ENCODE measurements at regions not wholly inside any gene's neighbourhood (a gene's known extent, or its start where the extent isn't known, plus 50 kb on each side); places are given as distances from the start of the nearest gene placed in this dataset.
"Not testable (repeated sequence)": the region's sequence is repeated elsewhere in the genome, so short reads cannot be mapped to it uniquely, and the experiment has no call there.

DNA sequence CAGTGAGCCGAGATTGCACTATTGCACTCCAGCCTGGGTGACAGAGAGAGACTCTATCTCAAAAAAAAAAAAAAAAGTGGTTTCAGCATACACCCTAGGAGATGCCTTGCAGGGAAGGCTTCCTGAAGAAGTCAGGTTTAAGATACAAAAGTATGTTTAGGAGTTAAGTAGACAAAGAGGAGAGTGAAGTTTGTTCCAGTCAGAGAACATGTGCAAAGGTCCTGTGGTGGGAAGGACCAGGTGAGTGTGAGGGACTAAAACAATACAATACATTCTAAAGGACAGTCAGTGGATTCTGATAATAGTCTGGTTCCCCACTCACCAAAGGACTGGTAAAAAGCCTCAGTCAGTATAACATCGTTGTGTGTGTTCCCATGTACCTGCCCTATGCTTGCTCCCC lies 299.3 kb downstream of the HIVEP2 start:
- TF ChIP-seq, protein P1, sequence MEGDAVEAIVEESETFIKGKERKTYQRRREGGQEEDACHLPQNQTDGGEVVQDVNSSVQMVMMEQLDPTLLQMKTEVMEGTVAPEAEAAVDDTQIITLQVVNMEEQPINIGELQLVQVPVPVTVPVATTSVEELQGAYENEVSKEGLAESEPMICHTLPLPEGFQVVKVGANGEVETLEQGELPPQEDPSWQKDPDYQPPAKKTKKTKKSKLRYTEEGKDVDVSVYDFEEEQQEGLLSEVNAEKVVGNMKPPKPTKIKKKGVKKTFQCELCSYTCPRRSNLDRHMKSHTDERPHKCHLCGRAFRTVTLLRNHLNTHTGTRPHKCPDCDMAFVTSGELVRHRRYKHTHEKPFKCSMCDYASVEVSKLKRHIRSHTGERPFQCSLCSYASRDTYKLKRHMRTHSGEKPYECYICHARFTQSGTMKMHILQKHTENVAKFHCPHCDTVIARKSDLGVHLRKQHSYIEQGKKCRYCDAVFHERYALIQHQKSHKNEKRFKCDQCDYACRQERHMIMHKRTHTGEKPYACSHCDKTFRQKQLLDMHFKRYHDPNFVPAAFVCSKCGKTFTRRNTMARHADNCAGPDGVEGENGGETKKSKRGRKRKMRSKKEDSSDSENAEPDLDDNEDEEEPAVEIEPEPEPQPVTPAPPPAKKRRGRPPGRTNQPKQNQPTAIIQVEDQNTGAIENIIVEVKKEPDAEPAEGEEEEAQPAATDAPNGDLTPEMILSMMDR (IDR thresholded peaks at IDR 0.05): no peak
- Histone ChIP-seq H3K4me3 (no peak overlapping the region), H3K4me1 (no peaks in the 10 kb centered on the region), H3K36me3 (no peaks in the 10 kb centered on the region), H3K9me3 (no peaks in the 10 kb centered on the region), H3K27ac (no peak overlapping the region), H3K27me3 (no peaks in the 10 kb centered on the region)
- DNase-seq: no peak
- ATAC-seq: no peak
- intact Hi-C loops (cut with DNase I): no loop called here

DNA sequence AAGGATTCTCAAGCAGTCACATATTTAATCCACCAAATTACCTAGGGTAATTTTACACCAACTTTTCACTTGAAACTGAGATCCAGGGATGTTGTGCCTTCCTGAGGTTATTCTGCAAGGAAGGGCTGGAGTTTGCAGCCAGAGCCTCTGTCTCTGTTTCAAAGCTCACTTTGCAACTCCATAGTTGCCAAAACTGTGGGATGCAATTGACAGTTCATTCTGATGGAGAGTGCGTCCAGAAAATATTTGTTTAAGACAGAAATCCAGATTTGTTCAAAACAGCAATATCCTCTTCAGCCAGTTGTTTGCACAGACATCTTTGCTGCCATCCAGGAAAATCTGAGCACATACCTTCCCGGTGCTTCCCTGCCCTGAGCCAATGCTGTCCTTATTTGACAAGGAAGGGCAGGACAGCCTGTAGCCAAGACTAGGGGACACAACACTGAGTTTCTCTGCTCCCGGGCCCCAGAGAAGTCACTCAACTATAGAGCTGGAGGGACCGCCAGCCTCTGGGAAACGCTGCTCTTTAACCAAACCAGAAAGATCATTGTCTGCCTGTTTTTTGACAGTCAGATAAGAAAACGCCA lies 297.4 kb downstream of the HIVEP2 start:
- intact Hi-C loops (cut with DNase I): no loop called here
- no peaks in the 10 kb centered on the region for H3K27me3 ChIP-seq
- TF ChIP-seq, protein P1 (IDR thresholded peaks at IDR 0.05): no peak
- peak in 1 of 4 donors; percentile 13 for DNase-seq
- ATAC-seq: no peak
- no peaks in the 10 kb centered on the region for H3K36me3 ChIP-seq
- no peaks in the 10 kb centered on the region for H3K9me3 ChIP-seq
- H3K27ac ChIP-seq: no peak overlapping the region
- no peak overlapping the region for H3K4me3 ChIP-seq
- H3K4me1 ChIP-seq: no peaks in the 10 kb centered on the region

DNA sequence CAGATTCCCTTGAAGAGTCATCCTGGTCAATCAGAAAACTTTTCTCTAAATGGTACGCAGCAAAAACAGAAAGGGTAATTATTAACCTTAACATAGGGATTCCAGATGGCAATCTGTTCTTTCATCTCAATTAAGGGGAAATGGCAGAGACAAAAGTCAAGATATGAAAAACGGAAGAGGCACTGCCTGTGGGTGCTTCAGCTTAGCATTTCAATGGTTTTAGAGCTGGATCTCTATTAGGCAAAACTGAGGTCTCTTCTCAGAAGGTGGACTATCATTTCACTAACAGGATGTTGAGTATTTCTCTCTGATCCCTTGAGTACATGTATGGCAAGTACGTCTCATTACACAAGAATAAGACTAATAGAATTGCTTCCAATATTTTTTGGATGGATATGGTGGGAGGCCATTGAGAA lies 296.9 kb downstream of the HIVEP2 start:
- Histone ChIP-seq H3K9me3 (no peaks in the 10 kb centered on the region), H3K4me3 (no peak overlapping the region), H3K27ac (no peak overlapping the region), H3K36me3 (no peaks in the 10 kb centered on the region), H3K27me3 (no peaks in the 10 kb centered on the region), H3K4me1 (no peaks in the 10 kb centered on the region)
- intact Hi-C loops (cut with DNase I): no loop called here
- TF ChIP-seq, protein P1 (IDR thresholded peaks at IDR 0.05): no peak
- peak in 2 of 4 donors; percentile 25 to 27 for DNase-seq
- no peak for ATAC-seq

DNA sequence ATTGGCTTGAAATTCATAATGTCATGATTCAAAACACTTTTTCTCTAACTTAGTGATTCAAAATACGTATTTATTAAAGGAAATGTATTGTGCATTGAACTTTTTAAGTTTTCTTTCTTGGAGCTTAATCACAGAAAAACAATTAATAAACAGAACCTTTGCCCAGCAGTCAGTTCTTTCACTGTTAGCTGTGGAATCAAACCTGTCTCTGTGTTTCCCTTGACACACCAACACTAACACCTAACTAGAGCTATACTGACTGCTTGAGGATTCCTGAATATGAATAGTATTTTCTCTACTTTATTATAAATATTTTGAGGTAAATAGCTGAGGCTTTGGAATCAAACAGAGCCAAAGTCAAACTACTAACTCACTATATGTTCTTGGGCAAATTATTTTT lies 296.4 kb downstream of the HIVEP2 start:
- ATAC-seq (no peak), DNase-seq (no peak)
- intact Hi-C loops (cut with DNase I): no loop called here
- Histone ChIP-seq H3K27me3 (no peaks in the 10 kb centered on the region), H3K4me3 (no peak overlapping the region), H3K9me3 (no peaks in the 10 kb centered on the region), H3K27ac (no peak overlapping the region), H3K4me1 (no peaks in the 10 kb centered on the region), H3K36me3 (no peaks in the 10 kb centered on the region)
- TF ChIP-seq, protein P1 (IDR thresholded peaks at IDR 0.05): no peak

DNA sequence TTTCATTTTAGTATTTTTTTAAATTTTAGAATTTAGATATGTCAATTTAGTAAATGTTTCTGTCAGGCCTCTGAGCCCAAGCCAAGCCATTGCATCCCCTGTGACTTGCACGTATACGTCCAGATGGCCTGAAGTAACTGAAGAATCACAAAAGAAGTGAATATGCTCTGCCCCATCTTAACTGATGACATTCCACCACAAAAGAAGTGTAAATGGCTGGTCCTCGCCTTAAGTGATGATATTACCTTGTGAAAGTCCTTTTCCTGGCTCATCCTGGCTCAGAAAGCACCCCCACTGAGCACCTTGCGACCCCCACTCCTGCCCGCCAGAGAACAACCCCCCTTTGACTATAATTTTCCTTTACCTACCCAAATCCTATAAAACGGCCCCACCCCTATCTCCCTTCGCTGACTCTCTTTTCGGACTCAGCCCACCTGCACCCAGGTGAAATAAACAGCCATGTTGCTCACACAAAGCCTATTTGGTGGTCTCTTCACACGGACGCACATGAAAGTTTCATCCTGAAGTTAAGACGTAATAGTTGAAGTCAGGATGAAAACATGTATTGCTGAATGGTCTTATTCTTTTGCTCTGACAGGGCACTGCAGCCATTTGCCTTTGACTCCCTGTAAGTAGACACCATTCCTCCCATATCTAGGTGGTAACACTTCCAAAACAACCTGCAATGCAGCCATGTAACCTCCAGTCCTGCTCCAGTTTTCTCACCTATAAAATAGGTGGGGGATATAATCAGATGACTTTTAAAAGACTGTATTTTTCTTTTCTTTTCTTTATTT lies 295.3 kb downstream of the HIVEP2 start:
- H3K27ac ChIP-seq; H3K27me3 ChIP-seq; ATAC-seq; H3K4me1 ChIP-seq; DNase-seq; intact Hi-C loops (cut with DNase I); H3K9me3 ChIP-seq; H3K36me3 ChIP-seq; H3K4me3 ChIP-seq: not testable (repeated sequence)
